ENCODE measurements at regions not wholly inside any gene's neighbourhood (a gene's known extent, or its start where the extent isn't known, plus 50 kb on each side); places are given as distances from the start of the nearest gene placed in this dataset.

DNA sequence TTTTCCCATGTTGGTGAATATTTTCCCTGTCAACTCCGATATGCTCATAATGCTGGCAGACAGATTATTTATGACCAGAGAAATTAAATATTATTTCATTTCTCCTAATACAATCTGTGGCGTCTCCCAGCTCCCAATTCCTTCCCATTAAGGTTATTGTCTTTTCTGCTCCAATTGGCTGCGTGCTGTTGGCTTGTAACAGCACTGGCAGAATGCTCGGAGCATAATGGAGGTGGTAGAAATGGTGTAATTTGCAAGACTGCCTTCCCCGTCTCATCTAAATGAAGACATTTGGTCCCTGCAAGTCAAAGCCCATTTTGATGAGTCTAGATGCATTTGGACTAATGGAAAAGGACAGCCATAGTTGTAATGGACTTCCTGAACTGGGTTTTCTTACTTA is 601.7 kb downstream of the BRINP1 start:
- peaks cover 23% of the 10 kb centered on the region for H3K4me1 Mint-ChIP-seq

DNA sequence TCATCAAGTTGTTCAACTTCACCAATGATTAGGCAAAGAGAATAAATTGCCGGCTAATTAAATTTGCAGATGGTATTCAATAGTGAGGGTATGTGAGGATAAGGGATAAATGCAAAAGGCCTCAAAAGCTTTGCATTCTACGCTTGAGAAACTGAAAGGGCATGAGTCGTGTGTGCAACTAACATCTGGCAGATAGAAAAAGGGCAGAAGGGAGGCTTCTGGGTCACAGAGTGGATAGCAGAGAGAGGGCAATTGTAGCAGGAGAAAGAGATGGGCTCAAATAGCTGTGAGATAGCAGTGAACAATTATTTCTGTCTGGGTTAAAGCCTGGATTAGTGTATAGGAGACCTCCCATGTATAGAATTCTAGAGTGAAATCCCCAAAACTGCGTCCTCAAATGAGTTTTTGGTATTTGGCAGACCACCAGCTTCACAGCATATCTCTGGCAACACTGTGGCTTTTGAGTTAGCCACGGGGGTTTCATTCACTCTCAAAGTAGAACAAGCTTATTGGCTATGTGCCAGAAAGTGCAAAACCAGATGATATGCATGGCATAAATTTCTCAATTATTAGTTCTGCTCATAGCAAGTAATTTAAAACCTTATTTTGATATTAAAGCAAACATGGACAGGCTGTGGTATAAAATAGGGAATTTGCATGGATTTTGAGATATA is 586.3 kb downstream of the BRINP1 start:
- DNase-seq: no peak
- WGBS, 2 experiments (ENCODE audit: insufficient coverage in 1 of 2, insufficient read length in 1 of 2): 76 to 79% methylated on average over 5 of the region's 5 CpGs
- H3K4me1 Mint-ChIP-seq: no peaks in the 10 kb centered on the region

More for the DNA sequence above, 601.7 kb downstream of the BRINP1 start:
- H3K4me3 ChIP-seq (ENCODE audit: low read length): no peak overlapping the region
- H3K4me3 Mint-ChIP-seq: no peak overlapping the region
- H3K4me1 ChIP-seq (ENCODE audit: control insufficient read depth, insufficient read depth, low read length): no peaks in the 10 kb centered on the region
- H3K36me3 Mint-ChIP-seq (ENCODE audit: low read depth): no peaks in the 10 kb centered on the region
- H3K27me3 ChIP-seq (ENCODE audit: control insufficient read depth, insufficient read depth, low read length, poor library complexity, severe bottlenecking): no peaks in the 10 kb centered on the region
- no peak overlapping the region for H3K27ac ChIP-seq (ENCODE audit: low read depth, low read length)
- H3K9ac ChIP-seq (ENCODE audit: extremely low read depth, low read length, poor library complexity, severe bottlenecking): no peak overlapping the region
- no peak overlapping the region for H3K27ac Mint-ChIP-seq
- H3K27me3 Mint-ChIP-seq (ENCODE audit: insufficient read depth): no peaks in the 10 kb centered on the region
- no peaks in the 10 kb centered on the region for H3K9me3 Mint-ChIP-seq
- H3K36me3 ChIP-seq (ENCODE audit: control insufficient read depth, insufficient read depth, low read length): no peaks in the 10 kb centered on the region
- TF ChIP-seq, protein P1, sequence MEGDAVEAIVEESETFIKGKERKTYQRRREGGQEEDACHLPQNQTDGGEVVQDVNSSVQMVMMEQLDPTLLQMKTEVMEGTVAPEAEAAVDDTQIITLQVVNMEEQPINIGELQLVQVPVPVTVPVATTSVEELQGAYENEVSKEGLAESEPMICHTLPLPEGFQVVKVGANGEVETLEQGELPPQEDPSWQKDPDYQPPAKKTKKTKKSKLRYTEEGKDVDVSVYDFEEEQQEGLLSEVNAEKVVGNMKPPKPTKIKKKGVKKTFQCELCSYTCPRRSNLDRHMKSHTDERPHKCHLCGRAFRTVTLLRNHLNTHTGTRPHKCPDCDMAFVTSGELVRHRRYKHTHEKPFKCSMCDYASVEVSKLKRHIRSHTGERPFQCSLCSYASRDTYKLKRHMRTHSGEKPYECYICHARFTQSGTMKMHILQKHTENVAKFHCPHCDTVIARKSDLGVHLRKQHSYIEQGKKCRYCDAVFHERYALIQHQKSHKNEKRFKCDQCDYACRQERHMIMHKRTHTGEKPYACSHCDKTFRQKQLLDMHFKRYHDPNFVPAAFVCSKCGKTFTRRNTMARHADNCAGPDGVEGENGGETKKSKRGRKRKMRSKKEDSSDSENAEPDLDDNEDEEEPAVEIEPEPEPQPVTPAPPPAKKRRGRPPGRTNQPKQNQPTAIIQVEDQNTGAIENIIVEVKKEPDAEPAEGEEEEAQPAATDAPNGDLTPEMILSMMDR (conservative IDR thresholded peaks at IDR 0.05): no peak
- WGBS, 2 experiments (ENCODE audit: insufficient coverage in 1 of 2, insufficient read length in 1 of 2): 95% methylated on average over 5 of the region's 5 CpGs; no CpG with 5 or more reads in 1 of the 2 experiments
- H3K9me3 ChIP-seq (ENCODE audit: control insufficient read depth, low read length): no peaks in the 10 kb centered on the region
- DNase-seq: no peak

DNA sequence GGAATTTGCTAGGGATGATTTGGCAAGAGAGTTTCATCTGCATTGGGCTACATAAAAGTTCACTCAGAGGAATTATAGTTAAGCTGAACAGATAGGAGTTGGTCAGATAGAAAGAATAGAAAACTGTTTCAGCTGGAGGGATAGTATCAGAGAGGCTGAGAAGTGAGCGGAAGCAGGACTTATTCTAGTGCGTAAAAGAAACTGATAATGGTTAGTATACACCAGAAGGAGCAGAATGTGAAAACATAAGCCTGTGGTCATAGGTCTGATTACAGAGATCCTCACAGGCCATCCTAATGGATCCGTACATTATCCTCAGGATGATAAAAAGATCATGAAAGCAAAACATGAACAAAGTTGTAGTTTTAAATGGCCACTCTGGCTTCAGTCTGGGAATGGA is 585.2 kb downstream of the BRINP1 start:
- no peak overlapping the region for H3K27ac Mint-ChIP-seq
- no peak overlapping the region for H3K9ac ChIP-seq (ENCODE audit: extremely low read depth, low read length, poor library complexity, severe bottlenecking)
- H3K27me3 Mint-ChIP-seq (ENCODE audit: insufficient read depth): no peaks in the 10 kb centered on the region
- DNase-seq: no peak
- no peaks in the 10 kb centered on the region for H3K27me3 ChIP-seq (ENCODE audit: control insufficient read depth, insufficient read depth, low read length, poor library complexity, severe bottlenecking)
- peaks cover 2% of the 10 kb centered on the region for H3K4me1 ChIP-seq (ENCODE audit: control insufficient read depth, insufficient read depth, low read length)
- H3K27ac ChIP-seq (ENCODE audit: low read depth, low read length): no peak overlapping the region
- H3K36me3 ChIP-seq (ENCODE audit: control insufficient read depth, insufficient read depth, low read length): no peaks in the 10 kb centered on the region
- H3K9me3 ChIP-seq (ENCODE audit: control insufficient read depth, low read length): no peaks in the 10 kb centered on the region
- no peak overlapping the region for H3K4me3 Mint-ChIP-seq
- no peak overlapping the region for H3K4me3 ChIP-seq (ENCODE audit: low read length)
- peaks cover 1% of the 10 kb centered on the region for H3K9me3 Mint-ChIP-seq
- WGBS, 2 experiments (ENCODE audit: insufficient coverage in 1 of 2, insufficient read length in 1 of 2): 97 to 100% methylated on average over 2 to 3 of the region's 3 CpGs
- no peaks in the 10 kb centered on the region for H3K36me3 Mint-ChIP-seq (ENCODE audit: low read depth)
- TF ChIP-seq, protein P1 (conservative IDR thresholded peaks at IDR 0.05): no peak
- no peaks in the 10 kb centered on the region for H3K4me1 Mint-ChIP-seq

More for the DNA sequence above, 586.3 kb downstream of the BRINP1 start:
- Histone ChIP-seq H3K9me3 (ENCODE audit: control insufficient read depth, low read length) (no peaks in the 10 kb centered on the region), H3K27ac (ENCODE audit: low read depth, low read length) (no peak overlapping the region), H3K27me3 (ENCODE audit: control insufficient read depth, insufficient read depth, low read length, poor library complexity, severe bottlenecking) (no peaks in the 10 kb centered on the region), H3K9ac (ENCODE audit: extremely low read depth, low read length, poor library complexity, severe bottlenecking) (no peak overlapping the region), H3K4me1 (ENCODE audit: control insufficient read depth, insufficient read depth, low read length) (peaks cover 2% of the 10 kb centered on the region), H3K36me3 (ENCODE audit: control insufficient read depth, insufficient read depth, low read length) (no peaks in the 10 kb centered on the region), H3K4me3 (ENCODE audit: low read length) (no peak overlapping the region)
- TF ChIP-seq, protein P1 (conservative IDR thresholded peaks at IDR 0.05): no peak
- Mint-ChIP-seq H3K36me3 (ENCODE audit: low read depth) (no peaks in the 10 kb centered on the region), H3K9me3 (peaks cover 1% of the 10 kb centered on the region), H3K27me3 (ENCODE audit: insufficient read depth) (no peaks in the 10 kb centered on the region), H3K27ac (no peak overlapping the region), H3K4me3 (no peak overlapping the region)

All from endodermal cell (in vitro differentiated cells).